H1 (cell line): ENCODE measurements at regions not wholly inside any gene's neighbourhood (a gene's known extent, or its start where the extent isn't known, plus 50 kb on each side); places are given as distances from the start of the nearest gene placed in this dataset.

Source experiments
- ASH2L ChIP-seq: fragments of 200-600, 300-600 bp; sonication (generic); IDR thresholded peaks from one replicate; pipeline ENCODE4 v1.7.1; 2017; ENCODE audit warnings: low read length
- BCL11A ChIP-seq, 2 experiments: IDR thresholded peaks; one replicate each; pipeline ENCODE4 v1.6.1; 2011; ENCODE audit warnings: low read depth in 2 of 2, low read length in 2 of 2, mild to moderate bottlenecking in 2 of 2
- CBX5 ChIP-seq: fragments of 300-800, 300-1000 bp; sonication (generic); IDR thresholded peaks from 2 replicates; pipeline ENCODE4 v1.7.1; 2016; ENCODE audit warnings: antibody characterized with exemption, low read length, low read depth
- CBX8 ChIP-seq: fragments of 300-800, 300-1000 bp; sonication (generic); IDR thresholded peaks from 2 replicates; pipeline ENCODE4 v1.7.1; 2016; ENCODE audit warnings: low read depth, low read length, borderline replicate concordance
- CTCF ChIP-seq, 3 experiments: IDR thresholded peaks; 1 replicate in 2 of 3; 2 replicates in 1 of 3; pipeline versions ENCODE4 v1.5.1 to v1.6.1; 2011; ENCODE audit warnings: low read length in 3 of 3, mild to moderate bottlenecking in 3 of 3, inconsistent platforms in 2 of 3, low read depth in 1 of 3, moderate library complexity in 1 of 3; ENCODE audit not compliant: insufficient read depth in 1 of 3; ENCODE audit errors: control extremely low read depth in 1 of 3
- E2F6 ChIP-seq: IDR thresholded peaks from 2 replicates; pipeline ENCODE4 v1.6.1; 2012; ENCODE audit warnings: inconsistent platforms
- EP300 ChIP-seq, 2 experiments: IDR thresholded peaks; 1 replicate in 1 of 2; 2 replicates in 1 of 2; pipeline ENCODE4 v1.6.1; 2011 to 2012; ENCODE audit warnings: low read depth in 2 of 2, low read length in 2 of 2, mild to moderate bottlenecking in 2 of 2, borderline replicate concordance in 1 of 2, inconsistent platforms in 1 of 2, moderate library complexity in 1 of 2
- HDAC2 ChIP-seq, 2 experiments: fragments of 300-600 bp in 1 of 2; sonication (generic) in 1 of 2; IDR thresholded peaks; 2 replicates each; pipeline ENCODE4 v1.6.1; 2011 to 2012; ENCODE audit warnings: low read depth in 2 of 2, low read length in 2 of 2, mild to moderate bottlenecking in 2 of 2, moderate library complexity in 2 of 2, borderline replicate concordance in 1 of 2, inconsistent platforms in 1 of 2
- JUN ChIP-seq: IDR thresholded peaks from 2 replicates; pipeline ENCODE4 v1.6.1; 2011; ENCODE audit warnings: low read depth, mild to moderate bottlenecking, improper control_type of control experiment, low read length
- KDM5A ChIP-seq: fragments of 200-600 bp; IDR thresholded peaks from 2 replicates; pipeline ENCODE4 v1.7.1; 2012; ENCODE audit warnings: mild to moderate bottlenecking, low read length, inconsistent platforms, mixed read lengths
- MAFK ChIP-seq: IDR thresholded peaks from 2 replicates; pipeline ENCODE4 v1.6.1; 2012; ENCODE audit warnings: low read depth, mild to moderate bottlenecking, improper control_type of control experiment, low read length
- POLR2AphosphoS5 ChIP-seq: IDR thresholded peaks from 2 replicates; pipeline ENCODE4 v1.6.1; 2011; ENCODE audit warnings: low read depth, low read length
- POU5F1 ChIP-seq: IDR thresholded peaks from 2 replicates; pipeline ENCODE4 v1.6.1; 2011; ENCODE audit warnings: low read depth, mild to moderate bottlenecking, low read length, moderate library complexity
- RFX5 ChIP-seq: IDR thresholded peaks from 2 replicates; pipeline ENCODE4 v1.6.1; 2011; ENCODE audit warnings: low read depth, low read length, improper control_type of control experiment, borderline replicate concordance
- RNF2 ChIP-seq: fragments of 200-900, 300-1000 bp; sonication (generic); IDR thresholded peaks from 2 replicates; pipeline ENCODE4 v1.7.1; 2016; ENCODE audit warnings: borderline replicate concordance, low read depth, mild to moderate bottlenecking, antibody characterized with exemption, low read length; ENCODE audit not compliant: poor library complexity, severe bottlenecking; ENCODE audit errors: missing control alignments
- SIN3A ChIP-seq, 2 experiments: IDR thresholded peaks in 1 of 2; conservative IDR thresholded peaks in 1 of 2; 2 replicates each; pipeline ENCODE4 v1.6.1; 2011 to 2012; ENCODE audit warnings: low read length in 2 of 2, improper control_type of control experiment in 1 of 2, low read depth in 1 of 2, mild to moderate bottlenecking in 1 of 2
- SP2 ChIP-seq: IDR thresholded peaks from 2 replicates; pipeline ENCODE4 v1.6.1; 2012; ENCODE audit warnings: mild to moderate bottlenecking, low read length, inconsistent platforms
- SUZ12 ChIP-seq: fragments of 200-600 bp; sonication (generic); IDR thresholded peaks from 2 replicates; pipeline ENCODE4 v1.6.1; 2012; ENCODE audit warnings: mild to moderate bottlenecking, inconsistent platforms, low read length, moderate library complexity, mixed read lengths
- TEAD4 ChIP-seq: IDR thresholded peaks from 2 replicates; pipeline ENCODE4 v1.6.1; 2012; ENCODE audit warnings: low read depth, low read length, inconsistent platforms, mixed read lengths
- YY1 ChIP-seq: IDR thresholded peaks from 2 replicates; pipeline ENCODE4 v1.6.1; 2011; ENCODE audit warnings: low read depth, mild to moderate bottlenecking, low read length

- TF ChIP-seq MAFK (no peak), KDM5A (no peak), YY1 (peak; percentile 73), JUN (no peak; the same call in 1 of the 2 replicates), E2F6 (peak; percentile 75), SIN3A (conservative IDR thresholded peaks at IDR 0.05 in 1 of 2, IDR thresholded peaks at IDR 0.05 in 1 of 2; ENCODE audit: low read depth in 1 of 2, low read length in 2 of 2) (0 out of 4 replicates have a peak, but pooled peaks have one; percentile 37), POLR2AphosphoS5 (peak; percentile 60), BCL11A (IDR thresholded peaks at IDR 0.05; ENCODE audit: low read depth in 2 of 2, low read length in 2 of 2) (no peak), CBX8 (no peak), TEAD4 (peak; percentile 40), SUZ12 (no peak), POU5F1 (no peak), ASH2L (peak; percentile 20), CBX5 (no peak), SP2 (no peak), RNF2 (no peak), RFX5 (no peak), EP300 (IDR thresholded peaks at IDR 0.05; ENCODE audit: borderline replicate concordance in 1 of 2, low read depth in 2 of 2, low read length in 2 of 2) (no peak; a peak in 1 of 3 replicates), CTCF (IDR thresholded peaks at IDR 0.05; ENCODE audit: control extremely low read depth in 1 of 3, insufficient read depth in 1 of 3, low read depth in 1 of 3, low read length in 3 of 3) (peak; percentile 17 to 38 (median 30); a peak in 3 of 4 replicates), HDAC2 (IDR thresholded peaks at IDR 0.05; ENCODE audit: borderline replicate concordance in 1 of 2, low read depth in 2 of 2, low read length in 2 of 2) (peak; percentile 96 to 98)
These were observed 92.2 kb upstream of the SPRY1 start (continued) for GRCh38 chr4:123304151-123304964.
